ENCODE measurements at regions not wholly inside any gene's neighbourhood (a gene's known extent, or its start where the extent isn't known, plus 50 kb on each side); places are given as distances from the start of the nearest gene placed in this dataset.

- TF ChIP-seq TCF12 (IDR thresholded peaks at IDR 0.05; ENCODE audit: low read depth) (no peak), NFIC (IDR thresholded peaks at IDR 0.05) (no peak), EGR1 (IDR thresholded peaks at IDR 0.05) (no peak), USF1 (IDR thresholded peaks at IDR 0.05) (no peak), ZBTB7A (IDR thresholded peaks at IDR 0.05; ENCODE audit: low read depth) (no peak), REST (IDR thresholded peaks at IDR 0.05; ENCODE audit: low read depth) (no peak), TEAD4 (IDR thresholded peaks at IDR 0.05) (no peak), EP300 (IDR thresholded peaks at IDR 0.05; ENCODE audit: borderline replicate concordance) (no peak), MAX (IDR thresholded peaks at IDR 0.05) (no peak), RAD21 (IDR thresholded peaks at IDR 0.05; ENCODE audit: low read depth) (no peak), YY1 (IDR thresholded peaks at IDR 0.05; ENCODE audit: low read depth) (no peak)
Observed at GRCh38 chr17:52738791-52739190, 580.3 kb upstream of the CA10 start.

- no peak for TF ChIP-seq CEBPB (IDR thresholded peaks at IDR 0.05)
- no peak for TF ChIP-seq EGR1 (IDR thresholded peaks at IDR 0.05)
- TF ChIP-seq YY1 (IDR thresholded peaks at IDR 0.05; ENCODE audit: low read depth) = no peak
- no peak for TF ChIP-seq ZBTB7A (IDR thresholded peaks at IDR 0.05; ENCODE audit: low read depth)
- TF ChIP-seq TEAD4 (IDR thresholded peaks at IDR 0.05) = no peak
- no peak for TF ChIP-seq EP300 (IDR thresholded peaks at IDR 0.05; ENCODE audit: borderline replicate concordance)
- TF ChIP-seq TCF12 (IDR thresholded peaks at IDR 0.05; ENCODE audit: low read depth) = no peak
- no peak for TF ChIP-seq USF1 (IDR thresholded peaks at IDR 0.05)
- TF ChIP-seq FOXM1 (IDR thresholded peaks at IDR 0.05; ENCODE audit: borderline replicate concordance, low read depth) = no peak
- TF ChIP-seq TAF1 (IDR thresholded peaks at IDR 0.05; ENCODE audit: low read depth) = no peak
- TF ChIP-seq REST (IDR thresholded peaks at IDR 0.05; ENCODE audit: low read depth) = no peak
- no peak for TF ChIP-seq NFIC (IDR thresholded peaks at IDR 0.05)
- TF ChIP-seq CREB1 (IDR thresholded peaks at IDR 0.05; ENCODE audit: low read depth) = no peak
- TF ChIP-seq RAD21 (IDR thresholded peaks at IDR 0.05; ENCODE audit: low read depth) = no peak
- no peak for TF ChIP-seq MAX (IDR thresholded peaks at IDR 0.05)
Observed at GRCh38 chr17:52737071-52737470, 578.6 kb upstream of the CA10 start.

GRCh38 chr17:52732841-52733240 is 574.3 kb upstream of the CA10 start:
- TF ChIP-seq CREB1 (IDR thresholded peaks at IDR 0.05; ENCODE audit: low read depth) (no peak), USF1 (IDR thresholded peaks at IDR 0.05) (no peak), EP300 (IDR thresholded peaks at IDR 0.05; ENCODE audit: borderline replicate concordance) (no peak), YY1 (IDR thresholded peaks at IDR 0.05; ENCODE audit: low read depth) (no peak), MAX (IDR thresholded peaks at IDR 0.05) (no peak), EGR1 (IDR thresholded peaks at IDR 0.05) (no peak), TAF1 (IDR thresholded peaks at IDR 0.05; ENCODE audit: low read depth) (no peak), TCF12 (IDR thresholded peaks at IDR 0.05; ENCODE audit: low read depth) (no peak), CEBPB (IDR thresholded peaks at IDR 0.05) (no peak), ZBTB7A (IDR thresholded peaks at IDR 0.05; ENCODE audit: low read depth) (no peak), RAD21 (IDR thresholded peaks at IDR 0.05; ENCODE audit: low read depth) (no peak), NFIC (IDR thresholded peaks at IDR 0.05) (no peak), FOXM1 (IDR thresholded peaks at IDR 0.05; ENCODE audit: borderline replicate concordance, low read depth) (no peak), REST (IDR thresholded peaks at IDR 0.05; ENCODE audit: low read depth) (no peak)

- TF ChIP-seq TCF12 (IDR thresholded peaks at IDR 0.05; ENCODE audit: low read depth) (no peak), NFIC (IDR thresholded peaks at IDR 0.05) (no peak), TEAD4 (IDR thresholded peaks at IDR 0.05) (no peak), CREB1 (IDR thresholded peaks at IDR 0.05; ENCODE audit: low read depth) (no peak), MAX (IDR thresholded peaks at IDR 0.05) (no peak), ZBTB7A (IDR thresholded peaks at IDR 0.05; ENCODE audit: low read depth) (no peak), FOXM1 (IDR thresholded peaks at IDR 0.05; ENCODE audit: borderline replicate concordance, low read depth) (no peak), REST (IDR thresholded peaks at IDR 0.05; ENCODE audit: low read depth) (no peak), YY1 (IDR thresholded peaks at IDR 0.05; ENCODE audit: low read depth) (no peak), EP300 (IDR thresholded peaks at IDR 0.05; ENCODE audit: borderline replicate concordance) (no peak), USF1 (IDR thresholded peaks at IDR 0.05) (no peak), CEBPB (IDR thresholded peaks at IDR 0.05) (no peak), TAF1 (IDR thresholded peaks at IDR 0.05; ENCODE audit: low read depth) (no peak), EGR1 (IDR thresholded peaks at IDR 0.05) (no peak), RAD21 (IDR thresholded peaks at IDR 0.05; ENCODE audit: low read depth) (no peak)
Observed at GRCh38 chr17:52724578-52724977, 566.1 kb upstream of the CA10 start.

Data from Ishikawa (cell line).